ENCODE measurements at regions not wholly inside any gene's neighbourhood (a gene's known extent, or its start where the extent isn't known, plus 50 kb on each side); places are given as distances from the start of the nearest gene placed in this dataset.

DNA sequence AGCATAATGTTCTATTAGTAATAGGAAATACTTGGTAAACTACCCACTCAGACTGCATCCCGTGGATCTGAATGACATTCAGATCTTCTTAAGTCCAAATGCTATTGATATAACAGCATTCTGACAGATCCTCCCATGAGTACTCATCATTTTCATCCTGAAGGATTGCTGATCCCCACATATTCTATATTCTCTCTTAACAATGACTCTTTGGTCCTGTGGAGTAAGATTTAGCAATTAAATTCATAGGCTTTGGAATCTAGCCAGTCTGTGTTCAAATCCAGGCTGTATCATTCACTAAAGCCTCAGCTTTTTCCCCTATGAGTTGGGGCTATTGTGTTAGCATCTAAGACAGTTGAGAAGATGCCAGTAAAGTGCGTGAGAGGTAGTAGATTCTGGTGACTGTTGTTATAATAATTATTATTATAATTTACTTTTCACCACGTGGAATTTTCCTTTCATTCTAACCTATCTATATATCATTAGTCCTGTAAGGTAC is 591.3 kb upstream of the SYT4 start:
- no peaks in the 10 kb centered on the region for H3K36me3 ChIP-seq (ENCODE audit: control insufficient read depth, low read depth, low read length)
- H3K27ac ChIP-seq (ENCODE audit: low read length) = no peak overlapping the region
- no peaks in the 10 kb centered on the region for H3K9me3 ChIP-seq (ENCODE audit: control insufficient read depth, low read depth, low read length)
- no peaks in the 10 kb centered on the region for H3K4me1 ChIP-seq (ENCODE audit: control insufficient read depth, low read depth, low read length)
- no peak overlapping the region for H3K9ac ChIP-seq (ENCODE audit: low read length)
- no peaks in the 10 kb centered on the region for H3K27me3 ChIP-seq (ENCODE audit: control insufficient read depth, insufficient read depth, low read length)
- H3K4me3 ChIP-seq (ENCODE audit: low read length) = no peak overlapping the region

DNA sequence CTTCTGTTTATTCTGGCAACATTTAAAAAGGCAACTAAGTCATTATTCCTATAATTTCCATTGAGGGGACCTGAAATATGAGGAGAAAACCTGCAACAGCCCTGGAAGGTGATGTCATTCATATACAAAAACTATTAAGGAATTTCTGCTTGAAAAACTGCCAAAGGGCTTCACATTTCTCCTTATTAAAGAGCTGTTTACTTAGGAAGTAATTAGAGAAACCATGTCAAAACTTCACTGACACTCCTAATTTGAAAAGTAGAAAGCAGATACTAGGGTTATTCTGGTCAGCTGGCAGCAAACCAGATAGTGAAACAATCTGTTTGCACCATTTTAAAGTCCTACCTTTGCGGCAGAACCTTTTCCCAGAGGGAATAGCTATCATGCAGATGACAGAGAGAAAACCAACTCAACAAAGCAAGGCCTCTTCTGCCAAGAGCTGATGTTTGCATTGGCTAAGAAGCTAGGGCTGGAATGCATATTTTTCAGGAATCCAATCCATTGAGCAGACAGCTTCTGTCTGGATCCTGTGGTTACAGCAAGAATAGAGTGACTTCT is 592.2 kb upstream of the SYT4 start:
- no peaks in the 10 kb centered on the region for H3K27me3 ChIP-seq (ENCODE audit: control insufficient read depth, insufficient read depth, low read length)
- no peaks in the 10 kb centered on the region for H3K36me3 ChIP-seq (ENCODE audit: control insufficient read depth, low read depth, low read length)
- no peaks in the 10 kb centered on the region for H3K4me1 ChIP-seq (ENCODE audit: control insufficient read depth, low read depth, low read length)
- H3K9ac ChIP-seq (ENCODE audit: low read length) = no peak overlapping the region
- no peaks in the 10 kb centered on the region for H3K9me3 ChIP-seq (ENCODE audit: control insufficient read depth, low read depth, low read length)
- no peak overlapping the region for H3K4me3 ChIP-seq (ENCODE audit: low read length)
- no peak overlapping the region for H3K27ac ChIP-seq (ENCODE audit: low read length)

DNA sequence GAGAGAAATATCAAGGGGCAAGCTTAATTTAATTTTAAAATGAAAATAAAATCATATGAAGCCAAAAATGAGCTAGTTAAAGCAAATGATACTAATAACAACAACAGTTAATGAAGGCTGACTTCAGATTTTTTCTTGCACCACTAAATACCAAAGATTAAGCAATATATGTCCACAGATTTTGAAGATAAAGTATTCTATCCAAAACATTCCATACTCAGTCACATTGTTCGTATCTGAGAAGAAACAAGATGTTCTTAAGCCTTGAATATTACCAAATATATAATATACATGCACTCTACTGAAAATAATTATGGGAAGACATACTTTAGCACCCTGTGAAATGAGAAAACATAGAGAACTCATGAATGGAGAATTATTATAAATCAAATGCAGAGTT is 593.3 kb upstream of the SYT4 start:
- Histone ChIP-seq H3K9ac (ENCODE audit: low read length) (no peak overlapping the region), H3K27me3 (ENCODE audit: control insufficient read depth, insufficient read depth, low read length) (no peaks in the 10 kb centered on the region), H3K27ac (ENCODE audit: low read length) (no peak overlapping the region), H3K9me3 (ENCODE audit: control insufficient read depth, low read depth, low read length) (no peaks in the 10 kb centered on the region), H3K4me3 (ENCODE audit: low read length) (no peak overlapping the region), H3K4me1 (ENCODE audit: control insufficient read depth, low read depth, low read length) (no peaks in the 10 kb centered on the region), H3K36me3 (ENCODE audit: control insufficient read depth, low read depth, low read length) (no peaks in the 10 kb centered on the region)

DNA sequence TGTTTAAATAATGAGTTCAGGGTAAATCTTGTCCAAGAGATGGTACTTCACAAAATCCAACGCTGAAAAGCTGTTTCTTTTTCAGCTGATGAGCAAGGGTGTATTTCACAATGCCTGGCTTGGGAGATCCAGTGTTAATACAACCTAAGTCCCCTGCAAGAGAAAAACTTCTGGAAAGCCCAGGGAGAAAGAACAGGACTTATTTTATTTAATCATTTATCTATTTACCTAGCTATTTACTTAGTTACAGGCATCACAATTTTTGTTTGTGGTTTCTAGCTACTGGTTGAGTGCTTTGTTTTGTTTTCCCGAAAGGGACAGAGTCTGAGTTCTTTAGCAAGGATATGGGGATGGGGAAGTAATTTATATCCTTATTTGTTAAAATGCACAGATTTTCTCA is 598.2 kb upstream of the SYT4 start:
- Histone ChIP-seq H3K27me3 (ENCODE audit: control insufficient read depth, insufficient read depth, low read length) (no peaks in the 10 kb centered on the region), H3K4me1 (ENCODE audit: control insufficient read depth, low read depth, low read length) (no peaks in the 10 kb centered on the region), H3K9ac (ENCODE audit: low read length) (no peak overlapping the region), H3K9me3 (ENCODE audit: control insufficient read depth, low read depth, low read length) (no peaks in the 10 kb centered on the region), H3K36me3 (ENCODE audit: control insufficient read depth, low read depth, low read length) (no peaks in the 10 kb centered on the region), H3K27ac (ENCODE audit: low read length) (no peak overlapping the region), H3K4me3 (ENCODE audit: low read length) (no peak overlapping the region)

DNA sequence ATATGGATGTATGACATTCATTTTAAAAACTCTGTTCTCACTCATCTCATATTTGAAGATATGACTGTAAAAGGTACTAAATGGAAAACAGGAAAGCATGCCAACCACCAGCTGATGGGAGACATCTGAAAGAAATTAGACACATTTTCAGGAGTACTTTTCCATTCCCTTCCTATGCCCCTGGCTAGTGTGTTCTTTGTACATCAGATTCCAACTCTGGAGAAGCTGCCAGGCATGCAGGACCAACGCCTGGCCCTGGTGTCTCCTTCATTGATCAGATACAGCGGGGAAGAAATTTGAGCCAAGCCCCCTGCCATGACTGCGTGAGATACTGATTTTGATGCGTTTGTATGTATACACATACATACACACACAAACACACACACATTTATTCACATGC is 599.0 kb upstream of the SYT4 start:
- H3K27ac ChIP-seq (ENCODE audit: low read length) = no peak overlapping the region
- no peak overlapping the region for H3K9ac ChIP-seq (ENCODE audit: low read length)
- H3K4me3 ChIP-seq (ENCODE audit: low read length) = no peak overlapping the region
- no peaks in the 10 kb centered on the region for H3K4me1 ChIP-seq (ENCODE audit: control insufficient read depth, low read depth, low read length)
- no peaks in the 10 kb centered on the region for H3K36me3 ChIP-seq (ENCODE audit: control insufficient read depth, low read depth, low read length)
- no peaks in the 10 kb centered on the region for H3K9me3 ChIP-seq (ENCODE audit: control insufficient read depth, low read depth, low read length)
- H3K27me3 ChIP-seq (ENCODE audit: control insufficient read depth, insufficient read depth, low read length) = no peaks in the 10 kb centered on the region

DNA sequence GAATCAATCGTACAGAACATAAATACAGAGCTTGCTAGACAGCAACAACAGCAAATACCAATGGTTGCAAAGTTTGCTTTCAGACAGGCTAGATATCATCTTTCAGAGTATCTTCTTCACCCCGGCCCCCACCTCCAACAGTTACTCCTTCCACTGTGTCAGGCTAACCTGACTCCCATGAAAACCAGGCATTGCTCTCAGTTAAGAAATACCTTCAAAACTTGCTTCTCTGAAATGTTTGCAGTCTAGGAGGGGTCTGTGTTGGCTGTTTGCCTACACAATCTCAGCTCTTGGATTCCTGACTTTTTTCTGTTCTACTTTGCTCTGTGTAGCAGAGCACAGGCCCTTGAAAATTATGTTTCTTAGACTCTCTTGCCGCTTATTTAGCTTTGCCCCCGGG is 599.5 kb upstream of the SYT4 start:
- no peaks in the 10 kb centered on the region for H3K4me1 ChIP-seq (ENCODE audit: control insufficient read depth, low read depth, low read length)
- H3K27me3 ChIP-seq (ENCODE audit: control insufficient read depth, insufficient read depth, low read length) = no peaks in the 10 kb centered on the region
- no peak overlapping the region for H3K9ac ChIP-seq (ENCODE audit: low read length)
- H3K4me3 ChIP-seq (ENCODE audit: low read length) = no peak overlapping the region
- H3K27ac ChIP-seq (ENCODE audit: low read length) = no peak overlapping the region
- no peaks in the 10 kb centered on the region for H3K36me3 ChIP-seq (ENCODE audit: control insufficient read depth, low read depth, low read length)
- no peaks in the 10 kb centered on the region for H3K9me3 ChIP-seq (ENCODE audit: control insufficient read depth, low read depth, low read length)

DNA sequence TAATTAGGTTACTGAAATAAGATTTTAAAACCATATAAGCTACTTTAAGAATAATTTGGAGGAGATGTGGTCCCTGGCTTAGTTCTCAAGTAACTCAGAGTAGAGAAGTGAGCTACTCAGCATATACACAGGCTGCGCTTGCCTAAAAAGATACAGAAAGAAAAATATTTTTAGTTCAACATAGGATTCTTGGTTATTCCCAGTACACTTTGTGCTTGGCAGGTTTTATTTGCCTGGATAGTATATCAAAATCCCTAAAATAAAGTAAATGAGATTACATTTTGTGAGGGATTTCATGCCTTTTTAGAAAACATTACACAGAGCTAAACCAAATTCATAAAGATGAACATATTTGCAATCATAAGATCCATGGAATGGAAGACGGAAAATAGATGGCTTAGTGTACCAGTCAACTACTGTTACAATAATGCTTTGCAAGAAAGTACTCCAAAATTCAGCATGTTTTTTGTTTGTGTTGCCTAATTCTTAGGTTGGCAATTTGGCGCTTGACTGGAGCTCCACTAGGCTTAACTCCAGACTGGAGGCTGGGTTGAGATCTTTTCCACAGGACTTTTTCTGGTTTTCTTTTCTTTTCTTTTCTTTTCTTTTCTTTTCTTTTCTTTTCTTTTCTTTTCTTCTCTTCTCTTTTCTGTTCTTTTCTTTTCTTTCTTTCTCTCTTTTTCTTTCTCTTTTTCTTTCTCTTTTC is 600.5 kb upstream of the SYT4 start:
- no peak overlapping the region for H3K27ac ChIP-seq (ENCODE audit: low read length)
- H3K36me3 ChIP-seq (ENCODE audit: control insufficient read depth, low read depth, low read length) = no peaks in the 10 kb centered on the region
- H3K9me3 ChIP-seq (ENCODE audit: control insufficient read depth, low read depth, low read length) = no peaks in the 10 kb centered on the region
- no peaks in the 10 kb centered on the region for H3K27me3 ChIP-seq (ENCODE audit: control insufficient read depth, insufficient read depth, low read length)
- no peak overlapping the region for H3K4me3 ChIP-seq (ENCODE audit: low read length)
- no peak overlapping the region for H3K9ac ChIP-seq (ENCODE audit: low read length)
- no peaks in the 10 kb centered on the region for H3K4me1 ChIP-seq (ENCODE audit: control insufficient read depth, low read depth, low read length)

DNA sequence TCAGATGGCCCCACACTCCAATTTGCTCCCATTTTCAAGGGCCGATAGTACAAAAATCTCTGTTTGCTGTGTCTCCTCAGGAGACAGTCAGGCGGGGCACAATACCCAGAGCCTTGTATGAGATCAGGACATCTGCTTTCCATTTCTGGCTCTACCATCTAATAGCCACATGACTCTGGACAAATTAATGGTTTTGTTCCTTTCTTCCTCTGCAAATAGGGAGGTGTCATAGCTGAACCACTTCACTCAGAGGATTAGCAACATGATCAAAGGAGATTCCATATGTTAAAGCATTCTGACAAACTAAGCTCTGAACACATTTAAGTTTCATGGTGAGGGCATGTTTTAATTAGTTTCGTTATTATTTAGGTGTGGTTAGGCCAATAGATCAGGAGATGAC is 602.1 kb upstream of the SYT4 start:
- H3K27me3 ChIP-seq (ENCODE audit: control insufficient read depth, insufficient read depth, low read length) = no peaks in the 10 kb centered on the region
- no peaks in the 10 kb centered on the region for H3K9me3 ChIP-seq (ENCODE audit: control insufficient read depth, low read depth, low read length)
- no peak overlapping the region for H3K27ac ChIP-seq (ENCODE audit: low read length)
- H3K4me3 ChIP-seq (ENCODE audit: low read length) = no peak overlapping the region
- no peaks in the 10 kb centered on the region for H3K4me1 ChIP-seq (ENCODE audit: control insufficient read depth, low read depth, low read length)
- no peak overlapping the region for H3K9ac ChIP-seq (ENCODE audit: low read length)
- no peaks in the 10 kb centered on the region for H3K36me3 ChIP-seq (ENCODE audit: control insufficient read depth, low read depth, low read length)

DNA sequence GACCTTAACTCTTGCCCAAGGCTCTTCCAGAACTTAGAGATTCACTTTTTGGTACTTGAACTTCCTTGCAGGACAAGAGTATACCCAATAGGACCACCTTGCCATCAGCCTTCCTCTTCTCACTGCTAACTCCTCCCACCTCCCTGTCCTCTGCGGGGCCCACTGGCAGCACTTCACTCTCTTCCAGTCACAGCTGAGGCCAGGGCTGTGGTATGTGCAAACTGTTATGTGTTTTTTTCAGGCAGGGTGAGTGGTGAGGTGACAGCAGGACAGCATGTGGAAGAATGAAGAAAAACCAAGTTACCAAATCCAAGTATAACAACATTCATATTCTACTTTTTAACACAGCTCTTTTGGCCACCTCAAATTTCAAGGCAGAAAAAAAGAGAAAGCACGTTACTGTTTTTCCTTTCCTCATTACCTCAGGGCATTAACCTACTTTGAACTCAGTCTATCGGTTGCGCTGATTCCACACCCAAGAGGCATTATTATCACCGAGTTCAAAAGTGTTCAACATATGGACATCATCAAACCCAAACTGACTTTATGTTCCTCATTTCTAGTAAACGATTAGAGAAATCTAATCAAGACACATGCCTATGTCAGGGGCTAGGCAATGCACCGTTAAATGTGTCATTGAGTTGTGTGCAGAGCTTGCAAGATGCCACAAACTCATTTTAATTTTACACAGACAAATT is 605.2 kb upstream of the SYT4 start:
- H3K27me3 ChIP-seq (ENCODE audit: control insufficient read depth, insufficient read depth, low read length) = no peaks in the 10 kb centered on the region
- H3K36me3 ChIP-seq (ENCODE audit: control insufficient read depth, low read depth, low read length) = no peaks in the 10 kb centered on the region
- no peak overlapping the region for H3K27ac ChIP-seq (ENCODE audit: low read length)
- H3K9me3 ChIP-seq (ENCODE audit: control insufficient read depth, low read depth, low read length) = no peaks in the 10 kb centered on the region
- H3K4me3 ChIP-seq (ENCODE audit: low read length) = no peak overlapping the region
- H3K9ac ChIP-seq (ENCODE audit: low read length) = no peak overlapping the region
- H3K4me1 ChIP-seq (ENCODE audit: control insufficient read depth, low read depth, low read length) = peaks cover 4% of the 10 kb centered on the region

DNA sequence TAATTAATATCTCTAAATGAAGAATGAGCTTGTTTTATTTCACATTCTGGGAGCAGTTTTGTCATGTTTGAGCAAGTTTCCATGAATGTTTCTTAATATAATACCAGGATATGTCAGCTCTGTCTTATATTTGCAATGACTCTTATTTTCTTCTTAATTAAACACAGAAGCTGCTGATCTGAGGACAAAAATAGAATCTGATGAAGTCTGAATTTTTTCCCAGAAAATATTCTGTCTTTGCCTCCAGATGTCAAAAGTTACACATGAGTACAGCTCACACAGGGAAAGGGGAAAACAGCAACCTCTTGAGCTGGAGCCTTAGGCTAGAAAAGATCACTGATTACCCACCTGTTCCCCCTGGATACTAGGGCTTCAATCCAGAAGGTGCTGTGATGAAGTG is 606.6 kb upstream of the SYT4 start:
- Histone ChIP-seq H3K27me3 (ENCODE audit: control insufficient read depth, insufficient read depth, low read length) (no peaks in the 10 kb centered on the region), H3K9me3 (ENCODE audit: control insufficient read depth, low read depth, low read length) (no peaks in the 10 kb centered on the region), H3K9ac (ENCODE audit: low read length) (no peak overlapping the region)

DNA sequence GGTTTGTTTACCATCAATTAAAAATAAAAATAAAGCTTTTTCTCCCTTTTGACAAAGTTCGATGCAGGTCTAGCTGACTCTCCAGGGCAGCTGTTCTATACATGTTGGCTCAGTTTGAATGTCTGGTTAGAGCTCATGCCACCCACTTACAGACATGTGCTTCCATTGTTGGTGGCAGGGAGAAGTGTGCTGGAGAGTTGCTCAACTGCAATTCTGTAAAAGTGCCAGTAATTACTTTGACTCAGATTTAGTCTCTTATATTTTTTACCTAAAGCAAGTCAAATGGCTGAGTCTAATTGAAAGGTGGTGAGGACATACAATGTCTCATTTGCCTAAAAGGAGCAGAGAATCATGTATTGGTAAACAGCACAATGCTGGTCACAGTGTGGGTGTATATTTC is 609.1 kb upstream of the SYT4 start:
- Histone ChIP-seq H3K4me1 (ENCODE audit: control insufficient read depth, low read depth, low read length) (peaks cover 4% of the 10 kb centered on the region), H3K9me3 (ENCODE audit: control insufficient read depth, low read depth, low read length) (no peaks in the 10 kb centered on the region), H3K9ac (ENCODE audit: low read length) (no peak overlapping the region), H3K27ac (ENCODE audit: low read length) (no peak overlapping the region), H3K4me3 (ENCODE audit: low read length) (no peak overlapping the region), H3K27me3 (ENCODE audit: control insufficient read depth, insufficient read depth, low read length) (no peaks in the 10 kb centered on the region), H3K36me3 (ENCODE audit: control insufficient read depth, low read depth, low read length) (no peaks in the 10 kb centered on the region)

More for the DNA sequence above, 606.6 kb upstream of the SYT4 start:
- H3K4me1 ChIP-seq (ENCODE audit: control insufficient read depth, low read depth, low read length) = peaks cover 4% of the 10 kb centered on the region
- H3K27ac ChIP-seq (ENCODE audit: low read length) = no peak overlapping the region
- H3K36me3 ChIP-seq (ENCODE audit: control insufficient read depth, low read depth, low read length) = no peaks in the 10 kb centered on the region
- H3K4me3 ChIP-seq (ENCODE audit: low read length) = no peak overlapping the region

DNA sequence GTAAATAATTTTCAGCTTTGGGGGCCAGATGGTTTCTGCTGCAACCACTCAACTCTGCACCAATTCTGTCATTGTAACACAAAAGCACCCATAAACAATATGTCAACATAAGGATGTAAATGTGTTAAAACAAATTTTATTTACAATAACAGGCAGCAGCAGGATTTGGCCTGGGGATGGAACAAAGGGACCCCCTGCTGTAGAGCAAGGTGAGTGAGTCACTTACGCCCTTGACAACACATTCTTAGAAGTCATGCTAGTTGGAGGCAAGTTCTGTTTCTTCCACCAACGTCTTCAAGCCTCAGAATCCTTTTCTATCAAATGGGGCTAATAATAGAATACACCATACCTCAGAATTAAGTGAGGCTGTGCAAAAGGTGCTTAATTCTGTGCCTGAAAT is 610.2 kb upstream of the SYT4 start:
- no peak overlapping the region for H3K9ac ChIP-seq (ENCODE audit: low read length)
- no peaks in the 10 kb centered on the region for H3K36me3 ChIP-seq (ENCODE audit: control insufficient read depth, low read depth, low read length)
- no peaks in the 10 kb centered on the region for H3K9me3 ChIP-seq (ENCODE audit: control insufficient read depth, low read depth, low read length)
- H3K4me1 ChIP-seq (ENCODE audit: control insufficient read depth, low read depth, low read length) = peaks cover 4% of the 10 kb centered on the region
- no peak overlapping the region for H3K27ac ChIP-seq (ENCODE audit: low read length)
- H3K4me3 ChIP-seq (ENCODE audit: low read length) = no peak overlapping the region
- no peaks in the 10 kb centered on the region for H3K27me3 ChIP-seq (ENCODE audit: control insufficient read depth, insufficient read depth, low read length)

All from iPS-18a (cell line).